ENCODE measurements at regions not wholly inside any gene's neighbourhood (a gene's known extent, or its start where the extent isn't known, plus 50 kb on each side); places are given as distances from the start of the nearest gene placed in this dataset.

- DNase-seq = no peak
These were observed 162.6 kb downstream of the RAB11FIP2 start for GRCh38 chr10:117884093-117884492.

DNA sequence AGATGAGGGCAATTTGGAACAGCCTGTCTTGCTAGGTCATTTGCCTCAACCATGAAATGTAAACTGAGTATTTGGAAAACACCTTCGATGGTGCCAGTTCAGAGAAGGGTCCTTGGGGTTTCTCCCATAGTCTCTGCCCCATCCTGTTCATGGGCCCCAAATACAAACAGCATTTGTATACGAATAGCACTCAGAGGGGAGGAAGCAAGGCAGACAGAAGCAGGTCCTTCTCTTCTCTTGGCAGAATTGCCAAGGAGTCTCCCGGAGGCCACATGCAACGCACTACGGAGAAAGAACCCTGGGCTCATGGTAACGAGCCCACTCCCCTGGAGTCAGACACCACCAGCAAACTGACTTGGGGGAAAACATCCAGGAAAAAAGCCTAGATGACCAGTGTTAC lies 162.1 kb downstream of the RAB11FIP2 start:
- DNase-seq = no peak

GRCh38 chr10:117885206-117885829 lies 161.4 kb downstream of the RAB11FIP2 start:
- no peak for DNase-seq

GRCh38 chr10:117886766-117887165 lies 160.0 kb downstream of the RAB11FIP2 start:
- no peak for DNase-seq

- no peak for DNase-seq
These were observed 157.1 kb downstream of the RAB11FIP2 start for GRCh38 chr10:117889664-117890063.

GRCh38 chr10:117892681-117893220 lies 154.0 kb downstream of the RAB11FIP2 start:
- DNase-seq = no peak

DNA sequence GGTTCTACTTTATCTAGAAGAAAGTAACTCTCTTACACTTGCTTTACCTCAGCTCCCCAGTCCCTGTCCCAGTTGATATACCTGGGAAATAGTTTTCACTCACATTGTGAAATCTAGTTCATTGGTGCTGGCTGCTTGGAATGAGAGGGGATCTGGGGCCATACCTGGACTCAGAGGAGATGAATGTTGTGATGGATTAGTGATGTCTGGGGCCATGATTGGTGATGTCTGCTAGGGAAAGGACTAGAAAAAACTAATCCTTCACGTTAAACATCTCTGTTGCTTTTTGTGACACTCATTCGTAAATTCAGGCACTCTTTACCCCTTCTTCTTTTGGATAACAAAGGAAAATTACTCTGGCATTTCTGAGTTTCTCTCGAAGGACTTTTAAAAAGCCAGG lies 152.4 kb downstream of the RAB11FIP2 start:
- no peak for DNase-seq

DNA sequence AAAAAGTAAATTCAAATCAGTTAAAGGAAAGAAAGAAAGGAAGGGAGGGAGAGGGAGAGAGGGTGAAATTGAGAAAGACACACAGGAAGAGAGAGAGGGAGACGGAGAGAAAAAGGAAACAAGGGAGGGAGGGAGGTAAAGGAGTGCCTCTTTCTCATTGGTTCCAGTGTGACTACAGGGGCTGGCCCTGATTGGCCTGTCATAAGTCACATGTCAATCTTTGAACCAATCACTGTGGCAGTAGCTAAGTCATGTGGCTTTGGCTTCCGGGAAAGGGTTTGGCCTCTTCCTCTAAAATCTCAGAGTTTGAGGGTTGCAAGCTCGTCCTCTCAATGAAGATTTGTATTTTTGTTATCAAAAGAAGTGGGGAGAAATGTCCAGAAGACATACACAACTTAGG lies 150.2 kb downstream of the RAB11FIP2 start:
- DNase-seq = no peak

DNA sequence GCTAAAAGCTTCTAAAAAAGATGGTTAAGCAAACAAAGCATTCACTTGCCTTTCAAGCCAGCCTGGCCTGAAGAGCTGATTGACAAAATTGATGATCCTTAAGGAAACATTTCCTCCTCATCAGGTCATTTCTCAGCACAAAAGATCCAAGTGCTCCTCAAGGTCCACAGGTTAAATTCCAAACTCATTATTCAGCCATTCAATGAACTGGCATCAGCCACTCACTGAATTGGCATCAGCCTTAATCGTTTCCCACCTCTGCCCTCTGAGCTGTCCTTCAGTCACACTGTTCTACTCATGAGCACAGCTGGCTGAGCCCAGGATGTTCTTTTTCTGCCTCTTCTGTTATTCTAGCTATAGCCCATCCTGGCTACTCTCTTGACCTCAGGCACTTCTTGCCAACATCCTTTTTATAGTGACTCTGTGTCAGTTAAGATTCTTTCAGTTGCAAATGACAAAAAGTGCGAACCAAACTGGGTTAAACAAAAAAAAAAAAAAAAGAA lies 147.5 kb downstream of the RAB11FIP2 start:
- no peak for DNase-seq

- no peak for DNase-seq
These were observed 146.5 kb downstream of the RAB11FIP2 start for GRCh38 chr10:117900280-117900679.

- DNase-seq = no peak
These were observed 142.9 kb downstream of the RAB11FIP2 start for GRCh38 chr10:117903854-117904253.

- DNase-seq = no peak
These were observed 141.3 kb downstream of the RAB11FIP2 start for GRCh38 chr10:117905404-117905803.

DNA sequence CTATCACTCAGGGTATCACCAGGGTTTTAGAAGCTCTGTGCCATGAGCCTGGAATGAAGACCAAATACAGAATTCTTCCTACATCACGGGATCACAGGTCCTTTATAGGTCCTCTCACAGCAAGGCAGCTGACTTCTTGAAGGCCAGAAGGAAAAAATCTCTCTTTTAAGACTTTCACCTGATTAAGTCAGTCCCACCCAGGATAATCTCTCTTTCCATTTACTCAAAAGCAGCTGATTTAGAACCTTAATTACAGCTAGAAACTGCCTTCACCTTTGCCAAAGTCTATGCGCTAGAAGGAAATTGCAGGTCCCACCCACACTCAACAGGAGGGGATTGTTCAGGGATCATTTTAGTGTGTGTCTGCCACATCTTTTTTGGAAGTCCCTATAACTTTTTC lies 135.1 kb downstream of the RAB11FIP2 start:
- no peak for DNase-seq

DNA sequence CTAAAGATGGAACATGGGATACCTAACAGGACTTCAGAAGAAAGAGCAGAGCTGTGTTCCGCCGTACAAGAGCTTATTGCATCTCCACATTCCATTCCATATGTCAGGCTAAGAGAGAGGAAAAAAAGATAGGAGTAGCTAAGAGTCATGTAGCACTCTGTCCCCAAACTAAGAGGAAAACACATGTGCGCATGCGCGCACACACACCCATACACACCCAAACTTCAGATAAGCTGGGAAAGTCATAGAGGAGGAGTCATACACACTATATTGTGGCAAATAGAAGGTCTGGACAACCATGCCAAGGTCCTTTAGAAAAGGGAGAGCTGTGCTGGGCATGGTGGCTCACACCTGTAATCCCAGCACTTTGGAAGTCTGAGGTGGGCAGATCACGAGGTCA lies 132.4 kb downstream of the RAB11FIP2 start:
- DNase-seq = no peak

DNA sequence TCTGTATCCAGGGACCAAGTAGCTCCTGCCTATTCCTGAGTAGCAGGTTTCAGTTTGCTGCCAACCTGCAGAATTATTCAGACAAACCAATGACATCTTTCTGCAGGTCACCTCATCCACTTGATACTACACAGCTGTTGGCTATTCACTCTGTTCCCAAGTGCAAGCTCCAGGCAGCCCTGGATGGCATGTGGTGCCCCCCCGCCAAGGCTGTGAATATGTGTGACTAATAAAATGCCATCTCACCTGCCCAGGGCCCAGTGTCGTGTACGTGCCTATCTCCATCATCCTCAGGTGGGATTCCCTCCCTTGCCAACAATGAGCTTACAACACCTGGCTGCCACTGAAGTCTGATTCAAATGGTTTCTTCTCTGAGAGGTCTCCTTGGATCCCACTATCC lies 125.8 kb downstream of the RAB11FIP2 start:
- no peak for DNase-seq

GRCh38 chr10:117921421-117921820 lies 125.3 kb downstream of the RAB11FIP2 start:
- DNase-seq = no peak

GRCh38 chr10:117924820-117925219 lies 121.9 kb downstream of the RAB11FIP2 start:
- no peak for DNase-seq

GRCh38 chr10:117925369-117925768 lies 121.4 kb downstream of the RAB11FIP2 start:
- no peak for DNase-seq

DNA sequence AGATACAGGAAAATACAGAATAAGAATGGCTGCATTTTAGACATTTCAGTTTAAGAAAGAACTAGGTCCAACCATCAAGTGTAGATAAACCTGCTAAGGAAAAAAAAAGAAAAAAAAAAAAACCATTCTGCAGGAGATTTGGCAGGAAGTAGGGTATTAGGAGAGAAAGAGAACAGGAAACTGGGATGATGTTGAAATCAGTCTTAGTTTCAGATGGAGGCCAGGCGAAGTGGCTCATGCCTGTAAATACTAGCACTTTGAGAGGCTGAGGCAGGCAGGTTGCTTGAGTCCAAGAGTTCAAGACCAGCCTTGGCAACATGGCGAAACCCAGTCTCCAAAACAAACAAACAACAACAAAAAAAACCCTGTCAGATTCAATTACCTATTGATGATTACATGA lies 120.2 kb downstream of the RAB11FIP2 start:
- no peak for DNase-seq

DNA sequence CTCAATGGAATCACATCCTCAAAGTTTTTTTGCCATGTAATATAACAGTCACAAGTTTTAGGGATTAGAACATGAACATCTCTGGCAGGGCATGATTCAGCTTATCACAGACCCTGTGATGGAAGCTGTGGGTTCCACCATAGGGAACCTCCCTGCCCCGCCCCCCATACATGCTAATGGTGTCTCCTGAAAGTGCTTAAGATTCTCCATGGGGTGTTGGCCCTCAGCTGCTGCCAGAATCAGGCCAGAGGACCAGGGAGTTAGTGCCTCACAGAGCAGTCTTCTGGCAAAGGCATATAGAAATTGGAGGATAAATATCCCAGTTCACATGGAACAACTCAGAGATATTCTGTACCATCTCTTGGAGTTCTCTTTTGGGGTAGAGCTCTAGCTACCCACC lies 119.4 kb downstream of the RAB11FIP2 start:
- no peak for DNase-seq

DNA sequence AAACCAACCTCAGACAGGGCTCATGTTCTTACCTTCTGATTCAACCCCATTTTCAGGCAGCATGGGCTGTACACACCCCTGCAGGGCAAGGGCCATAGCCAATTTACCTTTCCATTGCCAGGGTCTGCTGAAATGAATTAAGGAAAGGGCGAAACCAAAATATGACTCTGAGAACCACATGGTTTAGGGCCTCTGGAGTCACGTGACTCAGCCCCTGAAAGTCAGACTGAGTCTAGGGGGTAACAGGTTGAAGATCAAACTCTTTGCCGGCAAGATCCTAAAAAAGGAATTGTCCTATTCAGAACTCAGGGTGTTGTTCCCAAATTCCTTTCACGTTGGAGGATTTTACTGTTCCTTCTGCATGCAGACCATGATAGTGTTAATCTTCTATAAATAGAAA lies 118.9 kb downstream of the RAB11FIP2 start:
- no peak for DNase-seq

- DNase-seq = no peak
These were observed 118.5 kb downstream of the RAB11FIP2 start for GRCh38 chr10:117928281-117928680.

GRCh38 chr10:117928741-117929140 lies 118.0 kb downstream of the RAB11FIP2 start:
- DNase-seq = no peak

GRCh38 chr10:117929327-117930067 lies 117.2 kb downstream of the RAB11FIP2 start:
- no peak for DNase-seq

Data from NCI-H187 (cell line).